ENCODE measurements at regions not wholly inside any gene's neighbourhood (a gene's known extent, or its start where the extent isn't known, plus 50 kb on each side); places are given as distances from the start of the nearest gene placed in this dataset.

GRCh38 chrX:34576864-34577263 lies 80.2 kb downstream of the TMEM47 start:
- no peak overlapping the region for H3K27ac ChIP-seq
- TF ChIP-seq CTCF (conservative IDR thresholded peaks at IDR 0.05): no peak
- TF ChIP-seq ZFX (IDR thresholded peaks at IDR 0.05): no peak

GRCh38 chrX:34565981-34566380 lies 91.1 kb downstream of the TMEM47 start:
- TF ChIP-seq ZFX (IDR thresholded peaks at IDR 0.05) (no peak), CTCF (conservative IDR thresholded peaks at IDR 0.05) (no peak)
- H3K27ac ChIP-seq: no peak overlapping the region

GRCh38 chrX:34563804-34564203 lies 93.3 kb downstream of the TMEM47 start:
- TF ChIP-seq ZFX (IDR thresholded peaks at IDR 0.05): no peak
- no peak for TF ChIP-seq CTCF (conservative IDR thresholded peaks at IDR 0.05)
- H3K27ac ChIP-seq: no peak overlapping the region

- TF ChIP-seq ZFX (IDR thresholded peaks at IDR 0.05): no peak
- TF ChIP-seq CTCF (conservative IDR thresholded peaks at IDR 0.05): no peak
- H3K27ac ChIP-seq: no peak overlapping the region
These were observed 94.0 kb downstream of the TMEM47 start for GRCh38 chrX:34563061-34563460.

- H3K27ac ChIP-seq: no peak overlapping the region
- TF ChIP-seq CTCF (conservative IDR thresholded peaks at IDR 0.05) (no peak), ZFX (IDR thresholded peaks at IDR 0.05) (no peak)
These were observed 95.1 kb downstream of the TMEM47 start for GRCh38 chrX:34562006-34562405.

- TF ChIP-seq ZFX (IDR thresholded peaks at IDR 0.05) (no peak), CTCF (conservative IDR thresholded peaks at IDR 0.05) (no peak)
- H3K27ac ChIP-seq: no peak overlapping the region
These were observed 96.9 kb downstream of the TMEM47 start for GRCh38 chrX:34560180-34560579.

GRCh38 chrX:34559325-34559724 lies 97.8 kb downstream of the TMEM47 start:
- TF ChIP-seq ZFX (IDR thresholded peaks at IDR 0.05) (no peak), CTCF (conservative IDR thresholded peaks at IDR 0.05) (no peak)
- H3K27ac ChIP-seq: no peak overlapping the region

Measured in C4-2B (cell line).